Endometrial microvascular endothelial cells (primary cell): ENCODE measurements at regions not wholly inside any gene's neighbourhood (a gene's known extent, or its start where the extent isn't known, plus 50 kb on each side); places are given as distances from the start of the nearest gene placed in this dataset.
"Not testable (repeated sequence)": the region's sequence is repeated elsewhere in the genome, so short reads cannot be mapped to it uniquely, and the experiment has no call there.

Experiments used
- in situ Hi-C: cut with HindIII; loops from 2 replicates; pipeline ENCODE4 v1.10.0; 2017; ENCODE audit warnings: low sequenced_read_pairs, low pct_unique_long_range_greater_than_20kb; ENCODE audit errors: inconsistent ontology term

- in situ Hi-C loops: no loop called here
Measured at GRCh38 chr14:28152453-28153044, 614.0 kb upstream of the FOXG1 start.

- in situ Hi-C loops: no loop called here
Measured at GRCh38 chr14:28157289-28157869, 609.2 kb upstream of the FOXG1 start.

GRCh38 chr14:28157887-28158791, 608.4 kb upstream of the FOXG1 start:
- in situ Hi-C loops: no loop called here

- in situ Hi-C loops: no loop called here
Measured at GRCh38 chr14:28161040-28161439, 605.5 kb upstream of the FOXG1 start.

- in situ Hi-C loops: no loop called here
Measured at GRCh38 chr14:28163233-28163632, 603.4 kb upstream of the FOXG1 start.

GRCh38 chr14:28163897-28164296, 602.7 kb upstream of the FOXG1 start:
- in situ Hi-C loops: no loop called here

- in situ Hi-C loops: not testable (repeated sequence)
Measured at GRCh38 chr14:28187902-28188830, 578.4 kb upstream of the FOXG1 start.

GRCh38 chr14:28196878-28197277, 569.7 kb upstream of the FOXG1 start:
- in situ Hi-C loops: no loop called here

- in situ Hi-C loops: no loop called here
Measured at GRCh38 chr14:28220391-28220790, 546.2 kb upstream of the FOXG1 start.

GRCh38 chr14:28240909-28241308, 525.7 kb upstream of the FOXG1 start:
- in situ Hi-C loops: no loop called here

- in situ Hi-C loops: no loop called here
Measured at GRCh38 chr14:28242895-28243294, 523.7 kb upstream of the FOXG1 start.

GRCh38 chr14:28243600-28243999, 523.0 kb upstream of the FOXG1 start:
- in situ Hi-C loops: no loop called here

- in situ Hi-C loops: no loop called here
Measured at GRCh38 chr14:28245216-28245615, 521.4 kb upstream of the FOXG1 start.

GRCh38 chr14:28247491-28247890, 519.1 kb upstream of the FOXG1 start:
- in situ Hi-C loops: no loop called here

- in situ Hi-C loops: not testable (repeated sequence)
Measured at GRCh38 chr14:28252124-28252523, 514.5 kb upstream of the FOXG1 start.

- in situ Hi-C loops: no loop called here
Measured at GRCh38 chr14:28254768-28255167, 511.8 kb upstream of the FOXG1 start.

- in situ Hi-C loops: no loop called here
Measured at GRCh38 chr14:28264306-28264705, 502.3 kb upstream of the FOXG1 start.

- in situ Hi-C loops: no loop called here
Measured at GRCh38 chr14:28272270-28272669, 494.3 kb upstream of the FOXG1 start.

GRCh38 chr14:28280530-28280929, 486.1 kb upstream of the FOXG1 start:
- in situ Hi-C loops: no loop called here
